MCF 10A (cell line): ENCODE measurements at regions not wholly inside any gene's neighbourhood (a gene's known extent, or its start where the extent isn't known, plus 50 kb on each side); places are given as distances from the start of the nearest gene placed in this dataset.

ENCODE experiments used
- BruUV-seq: library from RNA; stranded (reverse); fragments of 400-500 nt; replicated peaks from 2 replicates; lab custom pipeline; 2021; lab: Mats Ljungman, UMichigan
- CTCF ChIA-PET: fragments of 300-600 bp; sonication (Branson Sonifier 250); formaldehyde crosslinking; extraction: SDS; loops from one replicate; lab custom pipeline; 2021; ENCODE audit warnings: antibody characterized with exemption, inconsistent platforms; lab: Yijun Ruan, JAX
- POLR2A ChIA-PET: fragments of 300-600, 350-650 bp; sonication (Branson Sonifier 250); formaldehyde crosslinking; extraction: SDS; loops from one replicate; lab custom pipeline; 2020; ENCODE audit warnings: antibody characterized with exemption, inconsistent platforms; lab: Yijun Ruan, JAX
- DNase-seq: peaks from one replicate; pipeline ENCODE4 v3.0.0-alpha.2; 2018; ENCODE audit not compliant: unreplicated experiment
- H3K27ac Mint-ChIP-seq: one replicate; pipeline ENCODE4 v1.8.0; 2022; ENCODE audit warnings: mild to moderate bottlenecking, low read depth, mixed read lengths; ENCODE audit not compliant: unreplicated experiment
- H3K27me3 Mint-ChIP-seq: one replicate; pipeline ENCODE4 v1.8.0; 2022; ENCODE audit warnings: mixed read lengths; ENCODE audit not compliant: insufficient read depth, unreplicated experiment
- H3K36me3 Mint-ChIP-seq: one replicate; pipeline ENCODE4 v1.8.0; 2022; ENCODE audit warnings: mild to moderate bottlenecking, moderate library complexity, mixed read lengths; ENCODE audit not compliant: insufficient read depth, unreplicated experiment
- H3K4me1 Mint-ChIP-seq: one replicate; pipeline ENCODE4 v1.8.0; 2022; ENCODE audit warnings: mixed read lengths; ENCODE audit not compliant: insufficient read depth, unreplicated experiment
- H3K4me3 Mint-ChIP-seq: one replicate; pipeline ENCODE4 v1.8.0; 2022; ENCODE audit warnings: mild to moderate bottlenecking, moderate library complexity, mixed read lengths; ENCODE audit not compliant: unreplicated experiment
- H3K9me3 Mint-ChIP-seq: one replicate; pipeline ENCODE4 v1.8.0; 2022; ENCODE audit warnings: mixed read lengths; ENCODE audit not compliant: unreplicated experiment
- intact Hi-C: fragments of 100-400 bp; cut with micrococcal nuclease; formaldehyde crosslinking; loops from 2 replicates; pipeline ENCODE4 v1.14.1; 2022
- TF ChIP-seq, protein P1 (sequence below): fragments of 200-600 bp; IDR thresholded peaks from one replicate; pipeline ENCODE4 v1.8.0; 2022; ENCODE audit warnings: antibody characterized with exemption, mild to moderate bottlenecking; ENCODE audit not compliant: unreplicated experiment

DNA sequence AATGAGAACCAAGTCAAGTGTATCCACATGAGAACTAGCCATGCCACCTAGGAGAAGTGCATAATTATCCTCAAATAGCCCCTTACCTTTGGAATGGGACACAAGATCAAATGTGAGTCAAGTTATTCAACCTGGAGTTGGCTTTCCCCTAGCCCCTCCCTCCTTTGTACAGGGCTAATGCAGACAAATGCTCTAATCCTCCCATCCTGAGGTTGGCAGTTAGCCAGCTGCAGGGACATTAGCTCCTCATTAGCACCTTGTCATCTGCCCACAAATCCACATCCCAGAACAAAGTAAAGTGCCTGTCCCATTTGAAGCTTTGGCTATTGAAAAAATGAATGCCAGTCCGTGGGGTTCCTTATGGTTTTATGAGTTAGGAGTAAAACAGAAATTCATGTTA lies 294.1 kb upstream of the FANCL start:
- BruUV-seq: no TSS peak
- no peak overlapping the region for H3K4me3 Mint-ChIP-seq
- H3K36me3 Mint-ChIP-seq: no peaks in the 10 kb centered on the region
- ChIA-PET POLR2A (no interaction called here), CTCF (interaction anchor here (1.4 kb wide), 1 partner anchor 145 kb away, joined by 4 read pairs; no protein-coding TSS in a partner anchor)
- no peak overlapping the region for H3K27ac Mint-ChIP-seq
- intact Hi-C loops: no loop called here
- no peaks in the 10 kb centered on the region for H3K27me3 Mint-ChIP-seq
- no peaks in the 10 kb centered on the region for H3K9me3 Mint-ChIP-seq
- TF ChIP-seq, protein P1, sequence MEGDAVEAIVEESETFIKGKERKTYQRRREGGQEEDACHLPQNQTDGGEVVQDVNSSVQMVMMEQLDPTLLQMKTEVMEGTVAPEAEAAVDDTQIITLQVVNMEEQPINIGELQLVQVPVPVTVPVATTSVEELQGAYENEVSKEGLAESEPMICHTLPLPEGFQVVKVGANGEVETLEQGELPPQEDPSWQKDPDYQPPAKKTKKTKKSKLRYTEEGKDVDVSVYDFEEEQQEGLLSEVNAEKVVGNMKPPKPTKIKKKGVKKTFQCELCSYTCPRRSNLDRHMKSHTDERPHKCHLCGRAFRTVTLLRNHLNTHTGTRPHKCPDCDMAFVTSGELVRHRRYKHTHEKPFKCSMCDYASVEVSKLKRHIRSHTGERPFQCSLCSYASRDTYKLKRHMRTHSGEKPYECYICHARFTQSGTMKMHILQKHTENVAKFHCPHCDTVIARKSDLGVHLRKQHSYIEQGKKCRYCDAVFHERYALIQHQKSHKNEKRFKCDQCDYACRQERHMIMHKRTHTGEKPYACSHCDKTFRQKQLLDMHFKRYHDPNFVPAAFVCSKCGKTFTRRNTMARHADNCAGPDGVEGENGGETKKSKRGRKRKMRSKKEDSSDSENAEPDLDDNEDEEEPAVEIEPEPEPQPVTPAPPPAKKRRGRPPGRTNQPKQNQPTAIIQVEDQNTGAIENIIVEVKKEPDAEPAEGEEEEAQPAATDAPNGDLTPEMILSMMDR: no peak
- no peak for DNase-seq
- H3K4me1 Mint-ChIP-seq: peaks cover 5% of the 10 kb centered on the region

DNA sequence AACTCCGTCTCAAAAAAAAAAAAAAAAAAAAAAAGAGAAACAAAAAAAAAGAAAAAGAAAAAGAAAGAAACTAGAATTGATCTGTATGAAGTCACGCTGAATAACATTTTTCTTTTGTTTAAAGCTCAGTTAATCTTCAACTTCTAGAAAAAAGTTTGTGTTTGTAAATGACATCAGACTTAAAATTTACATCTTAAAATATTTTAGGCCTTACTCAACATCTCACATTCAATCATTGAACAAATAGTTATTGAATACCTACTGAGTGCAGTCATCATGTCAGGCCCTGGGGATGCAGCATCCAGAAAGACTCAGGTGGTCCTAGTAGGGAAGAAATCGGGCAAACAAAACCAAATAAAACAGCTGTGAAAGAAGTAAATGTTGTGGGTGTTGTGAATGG lies 292.3 kb upstream of the FANCL start:
- intact Hi-C loops: no loop called here
- POLR2A ChIA-PET: interaction anchor here (0.7 kb wide), 2 partner anchors 17 to 632 kb away, joined by 3 to 5 read pairs; no protein-coding TSS in a partner anchor
- Mint-ChIP-seq H3K4me3 (no peak overlapping the region), H3K4me1 (no peaks in the 10 kb centered on the region), H3K27ac (no peak overlapping the region), H3K36me3 (no peaks in the 10 kb centered on the region), H3K9me3 (no peaks in the 10 kb centered on the region), H3K27me3 (no peaks in the 10 kb centered on the region)
- BruUV-seq: no TSS peak
- CTCF ChIA-PET: no interaction called here
- DNase-seq: no peak
- TF ChIP-seq, protein P1: no peak

DNA sequence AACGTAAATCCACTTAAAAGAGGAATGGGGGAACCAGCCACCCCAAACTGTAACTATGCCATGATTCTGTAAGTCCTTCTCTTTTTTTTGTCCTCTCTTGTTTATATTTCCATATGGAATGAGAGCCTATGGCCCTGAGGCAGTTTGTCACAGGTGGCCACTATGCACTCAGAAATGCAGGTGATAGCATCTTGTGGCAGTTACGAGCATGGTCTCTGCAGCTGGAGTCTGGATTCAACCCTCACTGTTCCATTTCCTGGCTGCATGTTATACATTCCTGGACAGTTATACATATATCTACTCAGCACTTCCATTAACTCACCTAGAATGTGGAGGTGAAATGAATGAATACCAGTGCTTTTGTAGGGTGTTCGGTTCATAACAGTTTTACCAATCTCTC lies 291.5 kb upstream of the FANCL start:
- H3K9me3 Mint-ChIP-seq: no peaks in the 10 kb centered on the region
- POLR2A ChIA-PET: interaction anchor here (0.7 kb wide), 1 partner anchor 16 kb away, joined by 3 read pairs; no protein-coding TSS in a partner anchor
- no peaks in the 10 kb centered on the region for H3K36me3 Mint-ChIP-seq
- no TSS peak for BruUV-seq
- TF ChIP-seq, protein P1: no peak
- CTCF ChIA-PET: interaction anchor here (0.6 kb wide), 1 partner anchor 296 kb away, joined by 4 read pairs; no protein-coding TSS in a partner anchor
- no peaks in the 10 kb centered on the region for H3K4me1 Mint-ChIP-seq
- no peak overlapping the region for H3K4me3 Mint-ChIP-seq
- DNase-seq: no peak
- no peak overlapping the region for H3K27ac Mint-ChIP-seq
- intact Hi-C loops: no loop called here
- H3K27me3 Mint-ChIP-seq: no peaks in the 10 kb centered on the region

DNA sequence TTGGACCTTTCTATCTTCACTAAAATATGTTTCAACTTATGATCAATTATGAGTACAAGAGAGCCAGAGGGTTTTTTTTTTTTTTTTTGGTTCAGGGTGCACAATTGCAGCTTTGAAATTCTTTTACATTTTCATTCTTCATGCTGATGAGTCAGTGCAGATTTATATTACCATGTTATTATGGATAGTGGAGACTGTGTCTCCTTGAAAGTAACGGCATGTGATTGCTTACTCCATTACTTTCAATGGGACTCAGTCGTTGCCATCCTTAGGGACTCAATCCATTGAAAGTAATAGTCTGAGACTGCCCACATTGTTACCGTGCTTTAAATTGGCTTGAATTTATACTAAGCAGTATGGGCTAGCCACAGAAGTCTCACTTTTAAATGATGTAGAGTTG lies 286.5 kb upstream of the FANCL start:
- intact Hi-C loops: no loop called here
- no peak for DNase-seq
- no TSS peak for BruUV-seq
- ChIA-PET POLR2A (no interaction called here), CTCF (interaction anchor here (0.6 to 0.7 kb wide), 2 partner anchors 26 to 774 kb away, joined by 3 to 4 read pairs; no protein-coding TSS in a partner anchor)
- TF ChIP-seq, protein P1: no peak
- H3K4me3 Mint-ChIP-seq: no peak overlapping the region
- H3K4me1 Mint-ChIP-seq: no peaks in the 10 kb centered on the region
- H3K9me3 Mint-ChIP-seq: no peaks in the 10 kb centered on the region
- no peaks in the 10 kb centered on the region for H3K27me3 Mint-ChIP-seq
- no peak overlapping the region for H3K27ac Mint-ChIP-seq
- no peaks in the 10 kb centered on the region for H3K36me3 Mint-ChIP-seq
